SW480 (cell line): ENCODE measurements at regions not wholly inside any gene's neighbourhood (a gene's known extent, or its start where the extent isn't known, plus 50 kb on each side); places are given as distances from the start of the nearest gene placed in this dataset.

ENCODE experiments used
- DNase-seq: peaks from one replicate; pipeline ENCODE4 v3.0.0-alpha.2; 2016; ENCODE audit warnings: low spot score

DNA sequence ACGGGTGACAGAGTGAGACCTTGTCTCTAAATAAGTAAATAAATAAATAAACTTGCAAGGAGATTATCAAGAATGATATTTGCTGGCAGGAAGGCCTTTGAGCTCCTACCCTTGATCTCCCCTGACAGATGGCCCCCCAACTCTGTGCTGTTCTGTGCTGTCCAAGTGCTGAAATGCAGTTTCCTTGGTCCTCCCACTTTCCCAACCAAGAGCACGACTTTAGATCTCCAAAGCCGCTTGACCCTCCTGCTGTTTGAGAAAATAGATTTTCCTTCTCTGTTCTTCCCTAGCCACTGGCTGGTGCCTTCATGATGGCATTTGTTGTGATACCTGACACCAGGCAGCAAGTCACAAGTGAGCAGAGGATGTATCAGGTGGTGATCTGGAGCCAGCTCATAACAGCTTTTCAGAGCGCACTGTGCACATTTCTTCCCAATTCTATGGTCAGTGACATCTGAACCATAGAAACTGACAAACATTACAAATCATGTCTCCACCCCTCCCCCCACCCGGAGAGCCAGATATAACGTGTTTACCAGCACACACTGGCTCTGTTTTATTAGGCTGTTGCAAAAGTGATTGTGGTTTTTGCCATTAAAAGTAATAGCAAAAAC, 80.0 kb upstream of the PUM3 start:
- DNase-seq = peak; percentile 18

DNA sequence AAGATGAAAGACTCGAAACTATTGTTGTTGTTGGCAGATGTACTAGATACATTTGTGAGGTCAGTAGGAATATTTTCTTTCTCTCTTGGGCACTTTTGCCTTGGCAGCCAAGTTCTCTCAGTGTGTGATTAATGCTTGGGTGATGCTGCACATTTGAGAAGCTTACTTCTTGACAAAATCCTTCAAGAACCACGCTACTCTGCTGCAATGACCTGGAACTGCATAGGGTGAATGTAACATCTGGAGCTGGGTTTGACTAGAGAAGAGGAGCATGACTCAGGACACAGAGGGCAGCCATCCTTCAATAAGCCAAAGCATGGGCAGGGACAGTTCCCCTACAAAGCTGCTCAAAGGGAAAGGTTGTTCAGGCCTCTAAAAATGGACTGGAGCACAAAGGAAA, 75.5 kb upstream of the PUM3 start:
- DNase-seq = no peak

DNA sequence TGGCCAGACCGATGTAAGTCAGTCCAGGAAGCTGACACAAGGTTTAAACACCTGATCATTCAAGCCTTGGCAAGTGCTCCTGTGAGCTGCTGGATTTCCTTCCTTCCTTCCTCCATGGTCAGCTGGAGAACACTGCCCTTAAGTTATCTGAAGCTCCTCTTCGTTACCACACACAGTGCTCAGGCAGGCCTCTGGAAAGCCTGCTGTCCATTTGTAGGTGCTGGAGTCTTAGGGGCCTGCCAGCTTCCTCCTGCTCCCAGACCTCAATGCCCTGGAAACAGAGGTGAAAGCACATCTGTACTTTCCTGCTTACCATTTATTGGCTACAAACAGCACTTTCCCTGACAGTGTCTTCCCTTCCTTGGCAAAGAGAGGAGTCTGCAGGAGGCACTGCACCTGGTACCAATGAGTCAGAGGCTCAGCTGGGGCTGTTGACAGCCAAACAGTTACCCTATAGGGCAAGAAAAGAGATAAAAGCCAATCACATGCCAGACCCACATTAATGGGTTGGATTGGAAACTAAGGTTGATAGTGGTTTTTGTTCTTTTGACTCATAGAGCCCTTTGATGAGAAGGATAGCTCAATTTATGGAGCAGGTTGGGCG, 72.6 kb upstream of the PUM3 start:
- no peak for DNase-seq

DNA sequence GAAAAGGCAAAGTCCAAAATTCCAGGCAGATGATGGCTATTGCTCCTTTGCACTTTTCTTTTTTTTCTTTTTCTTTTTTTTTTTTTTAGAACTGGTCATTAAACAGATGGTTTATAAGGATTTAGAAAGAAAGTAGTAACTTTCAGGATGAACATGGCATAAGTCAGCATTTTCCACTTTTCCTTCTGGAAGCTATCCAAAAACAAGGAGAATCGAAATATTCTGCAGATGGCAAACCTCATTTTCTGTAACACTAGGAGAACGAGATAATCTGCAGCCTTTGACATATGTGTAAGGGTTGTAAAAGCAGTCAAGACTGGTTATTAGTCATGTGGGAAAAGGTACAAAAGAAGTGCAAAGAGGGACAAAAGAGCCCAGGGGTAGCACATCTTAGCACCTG, 69.1 kb upstream of the PUM3 start:
- DNase-seq = no peak

DNA sequence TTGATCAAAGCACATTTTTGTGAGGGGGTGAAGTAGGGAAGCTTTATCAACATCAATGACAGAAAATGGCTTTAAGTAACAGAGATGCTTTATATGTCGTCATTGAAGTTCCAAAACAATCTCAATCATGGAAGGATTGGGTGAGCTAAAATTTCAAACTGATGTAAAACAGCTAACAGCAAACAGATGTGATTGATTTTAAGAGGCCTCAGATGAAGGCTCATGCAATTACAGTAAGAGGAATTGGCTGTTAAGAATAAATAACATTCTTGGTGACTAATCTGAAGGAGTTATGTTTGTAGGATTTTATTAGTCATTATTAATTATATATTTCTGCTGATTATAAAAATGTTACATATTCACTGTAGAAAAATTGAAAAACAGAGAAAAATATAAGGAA, 63.5 kb upstream of the PUM3 start:
- no peak for DNase-seq

DNA sequence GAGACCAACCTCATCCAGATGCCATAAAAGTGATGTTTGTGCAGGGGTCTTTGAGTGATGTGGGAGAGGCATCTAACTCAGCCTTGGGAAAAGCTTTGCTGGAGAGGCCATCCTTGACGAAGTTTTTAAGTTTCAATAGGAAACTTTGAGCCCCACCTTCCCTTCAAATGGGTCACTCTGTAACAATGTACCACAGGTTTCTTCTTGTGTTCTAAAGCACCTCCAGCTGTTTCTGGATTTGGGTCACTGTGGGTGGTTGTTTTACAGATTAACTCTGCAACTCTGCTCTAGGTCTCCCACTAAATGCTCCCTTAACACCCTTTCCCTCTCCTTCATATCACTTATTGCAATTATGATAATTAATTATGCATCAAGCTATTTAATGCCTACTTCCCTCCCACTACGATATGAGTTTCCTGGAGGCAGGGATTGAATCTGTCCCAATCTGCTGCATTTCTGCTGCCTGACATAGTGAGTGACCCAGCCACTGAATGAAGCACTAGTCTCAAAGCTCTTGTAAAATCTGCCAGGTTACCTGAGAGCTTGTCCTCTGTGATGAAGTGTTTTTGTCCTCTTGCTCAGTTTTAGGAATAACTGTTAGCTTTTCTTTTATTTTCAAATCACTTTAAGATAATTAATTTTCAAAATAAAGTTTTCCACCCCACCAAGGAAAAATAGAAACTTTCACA, 60.5 kb upstream of the PUM3 start:
- DNase-seq = no peak
